Pulmonary artery endothelial cell (primary cell): ENCODE measurements at regions not wholly inside any gene's neighbourhood (a gene's known extent, or its start where the extent isn't known, plus 50 kb on each side); places are given as distances from the start of the nearest gene placed in this dataset.

Experiments
- DNase-seq: peaks from one replicate; pipeline ENCODE4 v3.0.0-alpha.2; 2011; ENCODE audit warnings: low read depth, low spot score

DNA sequence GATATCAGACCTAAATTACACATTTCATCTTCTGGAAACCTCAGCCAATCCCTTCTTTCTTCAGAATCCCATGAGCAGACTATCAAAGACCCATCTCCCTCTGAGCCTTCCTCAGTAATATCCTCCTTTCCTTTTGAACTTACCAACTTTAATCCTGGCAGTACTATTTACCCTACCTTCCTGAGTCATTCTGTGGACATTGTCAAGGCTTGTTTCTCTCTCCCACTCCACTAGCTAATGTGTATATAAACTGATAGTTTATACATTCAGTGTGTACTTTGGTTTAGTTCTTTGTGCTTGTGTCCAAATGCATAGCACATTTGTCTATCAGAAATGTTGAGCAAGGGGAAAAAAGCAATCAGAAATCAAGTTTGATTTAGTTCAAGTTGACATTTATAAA is 568.3 kb downstream of the CSNK1G3 start:
- no peak for DNase-seq

DNA sequence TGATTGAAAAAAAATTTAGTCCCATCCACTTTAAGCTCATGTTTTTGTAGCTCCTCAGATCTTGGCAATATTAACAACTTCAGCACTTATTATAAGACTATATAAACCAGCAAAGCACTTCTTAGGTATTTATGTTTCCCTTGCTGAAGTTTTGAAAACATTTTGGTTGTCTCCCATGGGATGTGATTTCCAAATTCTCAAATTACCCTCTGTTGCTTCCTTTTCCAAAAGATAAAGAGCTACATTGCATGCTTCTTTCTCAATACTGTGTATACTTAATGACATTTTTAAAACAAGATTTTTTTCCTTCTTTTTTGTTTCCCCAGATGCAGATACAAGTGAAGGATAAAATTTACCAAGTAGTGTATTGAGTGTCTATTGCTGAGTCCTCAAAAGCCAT is 567.1 kb downstream of the CSNK1G3 start:
- DNase-seq: no peak

DNA sequence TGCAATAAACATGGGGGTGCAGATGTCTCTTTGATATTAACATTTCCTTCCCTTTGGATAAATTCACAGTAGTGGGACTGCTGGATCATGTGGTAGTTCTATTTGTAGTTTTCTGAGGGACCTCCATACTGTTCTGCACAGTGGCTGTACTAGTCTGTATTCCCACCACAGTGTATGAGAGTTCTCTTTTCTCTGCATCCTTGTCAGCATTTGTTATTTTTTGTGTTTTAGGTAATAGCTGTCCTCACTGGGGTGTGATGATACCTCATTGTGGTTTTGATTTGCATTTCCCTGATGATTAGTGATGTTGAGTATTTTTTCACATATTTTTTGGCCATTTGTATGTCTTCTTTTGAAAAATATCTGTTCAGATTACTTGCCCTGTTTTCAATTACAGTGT is 562.5 kb downstream of the CSNK1G3 start:
- DNase-seq: no peak

DNA sequence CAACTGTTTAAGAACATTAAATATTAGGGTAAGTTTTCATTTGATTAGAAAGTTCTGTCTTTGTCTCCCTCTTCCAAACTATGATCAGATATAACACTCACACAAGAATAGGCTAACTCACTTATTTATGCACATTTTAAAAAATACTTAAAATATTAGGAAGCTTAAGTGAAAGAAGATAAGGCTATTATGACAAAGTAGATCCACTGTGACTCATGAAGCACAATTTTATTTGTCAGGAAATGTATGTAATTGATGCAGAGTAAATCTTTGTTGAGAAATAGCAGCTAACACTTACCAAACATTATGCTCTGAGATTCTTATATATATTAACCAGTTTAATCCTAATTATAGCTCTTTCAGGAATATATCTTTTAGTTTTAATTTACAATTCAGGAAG is 560.6 kb downstream of the CSNK1G3 start:
- no peak for DNase-seq

DNA sequence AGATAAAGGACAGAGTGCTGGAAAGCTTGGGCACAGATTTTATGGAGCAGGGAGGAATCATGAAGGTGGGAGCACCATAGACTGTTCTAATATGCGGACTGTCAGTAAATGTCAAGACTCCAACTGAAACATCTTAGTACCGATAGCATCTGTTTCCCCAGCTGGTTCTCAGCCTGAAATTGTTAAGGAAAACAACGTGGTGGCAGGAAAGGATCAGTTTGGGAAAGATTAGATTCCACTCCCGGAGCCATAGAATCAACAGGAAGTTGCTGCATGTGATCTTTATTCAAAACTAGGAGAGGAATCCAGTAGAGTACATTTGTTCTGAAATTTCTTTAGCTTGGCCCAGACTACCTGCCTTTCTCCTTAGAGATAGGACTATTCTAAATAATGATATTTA is 559.1 kb downstream of the CSNK1G3 start:
- peak; percentile 39 for DNase-seq

DNA sequence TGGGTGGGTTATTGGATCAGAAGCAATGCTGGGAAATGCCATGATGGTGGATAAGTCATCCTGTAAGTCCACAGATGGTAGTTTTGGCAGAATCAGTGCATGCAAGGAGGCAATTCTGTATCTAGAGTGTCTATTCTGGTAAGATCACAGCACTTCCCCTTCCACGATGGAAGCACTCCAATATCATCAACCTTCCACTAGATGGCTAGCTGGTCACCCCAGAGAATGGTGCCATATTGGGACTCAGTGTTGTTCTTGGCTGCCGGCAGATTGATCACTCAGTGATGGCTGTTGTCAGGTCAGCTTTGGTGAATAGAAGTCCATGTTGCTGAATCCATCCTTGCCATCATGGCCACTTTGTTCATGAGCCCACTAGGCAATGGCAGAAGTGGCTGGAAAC is 553.5 kb downstream of the CSNK1G3 start:
- DNase-seq: no peak

DNA sequence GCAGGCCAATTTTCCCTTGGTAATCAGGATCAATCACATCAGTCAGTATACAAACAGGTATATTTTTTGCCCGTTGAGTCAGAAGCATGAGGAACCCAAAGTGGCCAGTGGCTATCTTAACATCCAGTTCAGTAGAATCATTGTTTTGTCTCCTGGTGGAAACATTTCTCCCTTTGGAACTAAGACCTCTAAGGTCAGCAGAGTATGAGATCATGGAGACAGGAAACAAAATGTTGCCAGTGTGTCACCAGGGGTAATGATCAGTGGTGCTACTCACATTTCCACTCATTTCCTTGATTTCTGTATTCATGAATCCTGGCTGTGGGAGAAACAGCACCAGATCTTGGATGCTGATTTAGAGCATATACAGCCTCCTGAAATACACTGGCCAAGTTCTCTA is 553.0 kb downstream of the CSNK1G3 start:
- peak; percentile 53 for DNase-seq

DNA sequence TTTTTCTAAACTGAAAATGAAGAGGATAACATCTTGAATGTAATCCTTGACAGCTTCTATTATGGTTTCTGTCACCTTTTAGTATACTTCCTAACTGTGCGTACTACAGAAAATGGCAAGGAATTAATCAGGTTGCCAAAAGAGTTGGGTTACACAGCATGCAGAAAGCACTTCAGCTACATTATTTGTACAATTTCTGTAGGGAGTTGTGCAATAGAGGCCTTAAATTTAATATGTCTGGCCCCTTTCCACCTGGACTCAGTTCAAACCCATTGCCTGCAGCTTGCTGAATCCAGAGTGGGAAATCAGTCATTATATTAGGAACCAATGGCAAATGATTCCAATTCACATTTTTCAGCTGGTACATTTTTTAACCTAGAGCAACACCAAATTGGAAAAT is 549.7 kb downstream of the CSNK1G3 start:
- no peak for DNase-seq

DNA sequence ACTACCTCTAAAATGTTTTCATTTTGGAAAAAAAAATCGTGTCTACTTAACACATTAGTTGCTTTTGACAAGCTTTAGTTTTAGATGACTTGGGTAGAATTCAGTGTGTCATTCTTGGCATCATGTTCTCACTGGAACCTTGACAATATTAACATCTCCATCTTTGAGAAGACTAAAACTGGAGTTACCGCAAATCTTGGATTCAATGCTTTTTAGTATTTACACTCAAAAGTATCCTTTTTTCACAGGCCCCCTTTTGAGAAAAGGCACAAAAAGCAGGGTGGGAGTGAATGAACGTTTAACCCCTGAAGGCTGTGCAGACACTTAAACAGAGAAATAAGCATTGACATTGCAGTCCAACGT is 549.1 kb downstream of the CSNK1G3 start:
- DNase-seq: no peak

DNA sequence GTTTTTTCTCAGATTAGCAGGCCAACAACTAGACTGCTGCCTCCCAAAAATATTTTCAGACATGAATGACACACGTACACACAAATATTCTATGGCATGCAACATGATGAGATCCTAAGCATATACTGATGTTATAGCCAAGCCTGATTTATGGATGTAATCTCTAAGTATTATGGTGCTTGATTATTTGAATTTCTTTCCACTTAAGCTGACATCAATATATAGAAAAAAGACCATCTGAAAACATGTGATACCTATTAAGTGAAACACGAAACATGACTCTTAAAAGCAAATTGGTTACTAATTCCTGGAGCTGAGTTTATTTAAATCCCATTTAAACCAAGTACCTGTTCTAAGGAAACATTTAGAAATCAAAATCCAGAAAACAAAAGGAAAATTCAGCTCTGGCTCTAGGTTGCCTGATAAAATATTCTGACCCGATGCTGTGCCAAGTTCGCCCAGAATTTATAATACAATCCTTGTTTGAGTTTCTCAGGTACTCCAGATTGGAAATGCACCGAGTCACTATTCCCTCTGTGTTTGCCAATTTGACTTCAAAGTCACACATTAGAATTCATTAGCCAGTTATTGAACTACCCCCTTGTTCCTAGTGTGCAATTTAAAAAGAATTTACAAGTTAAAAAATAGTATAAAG is 548.6 kb downstream of the CSNK1G3 start:
- no peak for DNase-seq

DNA sequence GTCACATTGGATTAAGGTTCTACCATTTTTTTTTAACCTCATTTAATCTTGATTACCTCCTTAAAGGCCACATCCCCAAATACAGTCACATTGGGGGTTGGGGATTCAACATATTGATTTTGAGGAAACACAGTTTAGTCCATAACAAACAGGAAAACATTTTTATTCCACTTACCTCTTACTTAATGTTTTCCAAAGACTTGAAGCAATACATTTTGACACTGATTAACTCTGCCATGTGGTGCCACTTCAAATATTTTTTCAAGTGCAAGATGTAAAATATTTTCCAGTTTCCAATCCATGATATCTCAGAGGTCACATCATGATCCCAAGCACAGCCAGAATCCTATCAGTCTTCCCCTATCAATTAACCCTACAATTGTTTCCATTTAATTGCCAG is 548.0 kb downstream of the CSNK1G3 start:
- no peak for DNase-seq

DNA sequence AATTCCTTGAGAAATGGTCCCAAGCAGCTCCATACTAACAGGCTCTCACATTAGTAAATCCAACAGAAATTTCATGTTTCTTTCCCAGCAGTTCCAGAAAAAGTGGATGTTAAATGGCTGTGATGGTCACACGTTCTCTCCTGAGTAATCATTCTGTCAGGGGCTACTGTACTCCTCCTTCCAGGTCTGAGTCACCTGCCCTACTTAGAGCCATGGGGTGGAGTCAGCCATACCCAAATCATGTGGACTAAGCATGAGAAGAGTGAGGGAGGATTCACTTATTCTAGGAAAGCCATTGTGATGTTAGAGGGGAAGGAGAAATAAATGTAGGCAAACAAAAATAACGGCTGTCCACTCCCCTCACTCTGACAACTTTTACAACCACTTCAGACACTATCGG is 547.2 kb downstream of the CSNK1G3 start:
- no peak for DNase-seq

DNA sequence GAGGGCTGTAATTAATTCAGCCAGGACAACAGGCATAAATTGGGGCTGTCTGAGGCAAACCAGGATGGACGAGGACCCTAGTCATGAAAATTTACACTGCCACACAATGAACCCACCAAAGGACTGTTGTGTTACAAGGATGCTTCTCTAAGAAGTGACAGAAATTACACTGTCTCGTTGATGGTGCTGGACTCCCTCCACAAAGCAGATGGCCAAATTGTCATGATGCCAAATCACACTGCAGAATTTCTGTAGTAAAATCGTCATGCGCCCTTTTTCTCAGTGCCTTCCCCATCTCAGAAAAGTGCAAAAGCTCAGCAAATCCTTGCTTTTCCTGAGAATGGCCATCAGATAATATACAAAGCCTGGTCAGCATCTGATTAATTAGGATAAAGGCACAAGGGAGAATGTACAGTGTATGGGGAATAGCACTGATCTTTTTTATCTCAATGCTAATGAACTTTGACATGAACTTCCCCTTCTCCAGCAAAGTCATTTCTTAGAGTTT is 545.8 kb downstream of the CSNK1G3 start:
- no peak for DNase-seq

DNA sequence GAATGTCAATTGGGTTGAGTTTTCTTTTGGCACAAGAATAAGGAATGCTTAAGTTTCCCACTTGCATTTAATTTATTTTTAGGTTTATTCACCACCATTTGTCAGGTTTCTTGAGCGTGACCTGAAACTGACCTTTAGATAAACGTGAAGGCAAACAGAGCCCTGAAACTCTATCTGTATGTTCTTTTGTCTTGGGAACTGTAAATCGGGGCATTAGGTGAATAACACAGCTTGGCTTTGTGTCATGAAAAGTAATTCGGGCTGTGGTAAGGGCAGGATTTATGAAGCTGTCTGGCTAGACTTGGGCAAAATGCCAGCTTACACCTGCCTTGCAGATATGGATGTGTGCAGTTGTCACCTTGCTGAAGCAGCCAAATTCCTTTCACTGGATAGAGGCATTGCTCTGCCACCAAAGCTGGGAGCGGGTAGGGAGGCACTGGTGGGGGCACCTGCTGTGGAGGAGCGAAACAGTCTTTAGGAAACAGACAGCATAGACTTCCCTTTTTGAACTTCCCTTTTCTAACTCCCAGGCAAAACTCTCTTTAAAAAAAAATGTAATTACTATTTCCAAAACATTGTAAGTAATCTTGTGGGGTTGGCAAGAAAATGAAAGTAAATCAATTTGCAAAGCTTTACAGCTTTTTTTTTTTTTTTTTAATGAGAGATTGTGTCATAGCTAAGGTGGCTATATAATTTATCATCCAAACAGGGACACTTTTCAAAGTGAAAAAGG is 545.2 kb downstream of the CSNK1G3 start:
- no peak for DNase-seq

DNA sequence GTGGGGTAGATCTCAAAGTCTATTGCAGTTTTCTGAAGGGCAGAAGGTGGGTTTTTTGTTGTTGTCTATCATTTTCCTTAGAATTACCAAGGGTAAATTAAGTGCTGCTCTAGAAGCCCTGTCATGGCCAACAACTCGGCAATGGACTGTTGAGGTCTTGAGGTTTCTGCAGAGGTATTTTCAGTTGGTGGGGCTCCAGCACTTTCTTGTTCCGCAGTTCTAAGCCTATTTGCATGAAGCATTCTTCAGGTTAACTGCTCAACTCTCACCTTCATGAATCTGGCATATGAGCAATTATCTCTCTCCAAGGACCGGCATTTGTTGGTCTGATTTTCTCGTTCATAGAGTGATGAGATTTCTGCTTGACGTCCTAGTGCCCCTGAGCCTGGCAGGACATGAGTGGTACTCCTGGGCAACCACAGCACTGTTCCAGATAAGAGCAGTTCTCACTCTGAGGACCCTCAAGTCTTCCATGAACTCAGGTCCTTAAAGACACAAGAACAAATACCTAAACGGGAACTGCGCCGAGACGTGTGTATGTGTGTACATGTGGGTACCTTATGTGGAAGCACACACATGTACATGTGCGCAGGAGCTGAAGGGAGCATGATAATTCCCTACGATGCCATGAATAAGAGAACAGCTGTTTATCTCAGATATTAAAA is 544.5 kb downstream of the CSNK1G3 start:
- DNase-seq: no peak

DNA sequence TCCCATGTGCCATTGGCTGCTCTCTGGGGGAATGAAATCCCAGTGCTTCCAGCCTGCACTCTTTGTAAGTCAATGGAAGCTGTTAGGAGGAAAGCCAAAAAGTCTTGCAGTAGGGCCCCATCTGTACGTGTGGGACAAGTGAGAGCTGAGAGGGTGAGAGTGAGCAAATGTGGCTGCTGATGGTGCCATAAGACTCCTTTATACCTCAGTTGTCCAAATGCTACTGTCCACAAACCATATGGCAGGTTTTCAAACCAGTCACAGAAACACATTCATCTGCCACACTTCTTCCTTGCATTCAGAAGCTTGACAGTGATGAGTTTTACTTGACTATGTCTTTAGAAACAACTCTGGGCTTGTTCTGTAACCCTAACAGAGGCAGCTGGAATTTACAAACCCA is 543.8 kb downstream of the CSNK1G3 start:
- DNase-seq: no peak

DNA sequence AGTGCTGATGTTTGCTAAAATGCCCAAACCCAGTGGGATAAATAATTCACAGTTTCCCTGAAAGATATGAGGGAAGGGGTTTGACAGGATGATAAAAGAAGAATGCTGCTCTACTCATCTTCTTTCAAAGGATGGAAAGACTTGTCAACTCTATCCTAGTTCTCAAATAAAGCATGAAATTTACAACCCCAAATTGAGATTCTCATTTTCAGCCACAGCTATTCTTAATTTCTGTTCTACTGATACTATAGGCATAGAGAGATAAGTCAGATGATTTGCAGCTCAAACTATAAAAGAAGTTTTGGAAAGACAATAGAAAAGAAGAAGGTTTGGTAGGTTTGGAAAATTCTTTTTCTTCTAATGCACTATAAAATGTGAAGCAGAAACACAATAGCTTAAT is 542.6 kb downstream of the CSNK1G3 start:
- no peak for DNase-seq

DNA sequence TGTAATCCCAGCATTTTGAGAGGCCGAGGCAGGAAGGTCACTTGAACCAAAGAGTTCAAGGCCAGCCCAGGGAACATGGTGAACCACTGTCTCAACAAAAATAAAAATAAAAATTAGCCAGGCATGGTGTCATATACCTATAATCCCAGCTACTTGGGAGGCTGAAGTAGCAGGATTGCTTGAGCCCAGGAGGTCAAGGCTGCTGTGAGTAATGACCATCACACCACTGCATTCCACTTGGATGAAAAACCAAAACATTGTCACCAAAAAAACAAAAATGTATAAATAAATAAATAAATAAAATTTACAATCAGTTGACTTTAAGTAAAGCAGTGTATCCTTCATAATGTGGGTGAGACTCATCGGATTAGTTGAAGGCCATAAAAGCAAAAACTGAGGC is 541.4 kb downstream of the CSNK1G3 start:
- no peak for DNase-seq

DNA sequence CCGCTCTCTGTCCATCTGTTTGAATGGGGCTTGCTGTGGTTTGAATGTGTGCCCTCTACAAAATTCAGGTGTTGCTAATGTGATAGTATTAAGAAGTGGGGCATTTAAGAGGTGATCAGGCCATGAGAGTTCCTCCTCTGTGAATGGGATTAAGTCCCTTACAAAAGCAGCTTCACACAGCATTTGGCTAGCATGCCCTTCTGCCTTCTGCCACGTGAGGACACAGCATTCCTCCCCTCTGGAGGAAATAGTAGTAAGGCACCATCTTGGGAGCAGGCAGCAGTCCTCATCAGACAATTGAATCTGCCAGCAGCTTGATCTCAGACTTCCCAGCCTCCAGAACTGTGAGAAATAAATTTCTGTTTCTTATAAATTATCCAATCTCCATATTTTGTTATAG is 540.2 kb downstream of the CSNK1G3 start:
- DNase-seq: no peak

DNA sequence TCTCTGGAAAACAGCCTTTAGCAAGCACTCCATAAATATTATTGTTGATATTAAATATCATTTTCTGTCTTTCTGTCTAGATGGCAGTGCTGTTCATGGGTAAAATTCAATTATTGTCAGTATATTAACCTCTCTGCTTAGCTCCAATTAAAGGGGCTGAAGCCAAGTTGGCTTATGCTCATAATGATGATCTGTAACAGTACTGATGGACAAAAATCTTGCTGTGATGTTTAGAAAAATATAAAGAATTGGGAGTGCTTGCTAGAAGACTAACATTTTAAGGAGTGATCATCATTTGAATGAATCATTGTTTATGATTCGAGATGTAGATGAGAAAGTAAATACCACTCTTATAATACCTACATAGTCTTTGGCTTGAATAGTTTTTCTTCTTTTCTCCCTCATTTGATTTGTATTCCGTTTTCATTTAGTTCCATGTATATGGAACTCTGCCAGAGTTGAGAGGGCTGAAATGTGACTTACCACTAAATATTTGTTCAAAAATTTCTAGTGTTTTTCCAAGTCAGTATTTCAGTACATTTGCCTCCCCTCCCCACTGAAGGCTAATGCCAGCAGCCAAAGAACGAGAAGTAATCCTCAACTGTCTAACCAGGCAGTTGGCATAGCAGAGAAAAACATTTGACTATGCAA is 538.3 kb downstream of the CSNK1G3 start:
- DNase-seq: no peak

DNA sequence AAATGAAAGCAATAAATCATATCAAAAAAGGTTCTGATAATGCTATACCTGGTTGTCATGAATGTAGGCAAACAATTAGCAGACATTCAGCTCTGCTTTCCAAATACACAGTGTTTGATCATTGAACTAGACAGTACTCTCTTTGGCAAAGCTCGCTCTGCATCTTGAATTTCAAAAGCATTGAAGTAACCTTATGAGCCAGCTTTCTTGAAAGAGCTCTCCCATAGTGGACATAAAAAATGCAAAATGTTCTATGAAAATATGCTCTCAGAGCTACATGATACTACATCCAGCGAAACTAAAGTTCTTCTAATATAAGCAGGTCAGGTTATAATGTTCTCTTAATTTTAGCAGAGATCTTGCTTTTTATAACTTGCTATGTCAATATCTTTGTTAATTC is 533.4 kb downstream of the CSNK1G3 start:
- no peak for DNase-seq

DNA sequence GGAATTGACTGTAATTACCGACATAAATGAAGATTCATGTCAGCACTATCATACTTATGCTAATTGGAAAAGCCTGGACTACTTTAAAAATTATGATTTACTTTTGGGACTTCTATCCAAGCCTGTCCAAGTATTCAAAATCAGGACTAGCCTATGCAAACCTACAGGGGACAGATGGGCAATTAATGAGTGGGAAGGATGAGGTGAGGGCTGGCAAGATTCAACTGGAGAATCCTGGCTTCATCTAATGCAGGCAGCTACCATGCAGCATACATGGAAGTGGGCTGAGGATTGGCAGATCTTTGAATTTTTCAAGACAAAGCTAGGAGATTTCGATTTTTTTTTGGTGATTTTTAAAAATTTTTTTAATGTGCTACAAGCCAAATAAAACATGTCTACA is 532.6 kb downstream of the CSNK1G3 start:
- DNase-seq: no peak
